ENCODE measurements at regions not wholly inside any gene's neighbourhood (a gene's known extent, or its start where the extent isn't known, plus 50 kb on each side); places are given as distances from the start of the nearest gene placed in this dataset.

DNA sequence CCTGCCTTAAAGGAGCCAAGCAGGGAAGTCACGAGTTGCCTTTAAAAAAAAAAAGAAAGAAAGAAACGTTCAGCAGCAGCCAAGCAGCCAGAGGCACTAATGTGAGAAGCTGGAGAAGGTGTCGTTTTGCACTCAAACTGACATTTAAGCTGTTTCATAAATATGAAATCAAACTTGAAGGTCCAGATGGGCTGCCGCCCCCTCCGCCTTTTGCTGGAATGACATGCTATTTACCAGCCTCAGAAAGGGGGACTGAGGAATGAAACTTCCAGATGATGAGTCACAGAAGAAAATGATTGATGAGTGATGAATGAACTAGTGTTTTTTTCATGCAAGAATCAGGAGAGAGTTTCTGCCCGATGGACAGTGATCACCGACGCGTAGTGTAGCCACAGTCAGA lies 396.8 kb downstream of the IGSF11 start:
- no peak for TF ChIP-seq POLR2A (IDR thresholded peaks at IDR 0.05; ENCODE audit: low read length)
- TF ChIP-seq GATA1 (IDR thresholded peaks at IDR 0.05; ENCODE audit: low read depth, low read length): no peak
